NCI-H2227 (cell line): ENCODE measurements at regions not wholly inside any gene's neighbourhood (a gene's known extent, or its start where the extent isn't known, plus 50 kb on each side); places are given as distances from the start of the nearest gene placed in this dataset.

Experiments used
- DNase-seq: peaks from one replicate; lab custom pipeline; 2025; ENCODE audit not compliant: unreplicated experiment; lab: John Stamatoyannopoulos, UW

DNA sequence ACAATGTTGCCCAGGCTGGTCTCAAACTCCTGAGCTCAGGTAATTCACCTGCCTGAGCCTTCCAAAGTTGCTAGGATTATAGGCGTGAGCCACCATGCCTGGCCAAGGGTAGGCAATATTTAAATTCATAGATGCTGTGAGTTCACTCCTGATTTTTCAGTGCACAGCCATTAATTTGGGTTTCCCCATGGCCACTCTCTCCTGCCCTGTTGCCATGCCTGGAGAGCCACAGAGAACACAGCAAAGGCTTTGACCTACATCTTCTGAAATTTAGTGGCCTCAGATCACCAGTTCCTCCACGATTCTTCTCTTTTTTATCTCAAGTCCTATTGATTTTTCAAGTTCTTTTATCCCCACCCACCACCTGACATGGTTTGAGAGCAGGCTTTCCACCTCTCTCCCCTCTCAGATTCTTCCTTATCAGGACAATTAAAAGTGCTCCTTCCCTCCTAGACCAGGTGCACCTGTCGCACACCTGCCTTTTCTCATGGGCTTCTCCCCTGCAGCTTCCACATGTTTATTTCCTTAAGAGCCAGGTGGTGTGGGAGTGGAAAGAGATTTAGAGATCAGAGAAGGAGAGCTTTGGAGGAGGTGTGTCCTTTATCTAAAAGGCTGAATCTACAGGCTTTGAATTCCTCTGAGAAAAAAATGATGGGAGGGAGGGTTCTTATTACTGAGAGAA, 123.8 kb downstream of the ADRA2A start:
- DNase-seq, result no peak

- no peak for DNase-seq
Measured at GRCh38 chr10:111203615-111204014, 126.8 kb downstream of the ADRA2A start.

- DNase-seq, result no peak
Measured at GRCh38 chr10:111204838-111205237, 128.0 kb downstream of the ADRA2A start.

GRCh38 chr10:111206521-111206920, 129.7 kb downstream of the ADRA2A start:
- no peak for DNase-seq

DNA sequence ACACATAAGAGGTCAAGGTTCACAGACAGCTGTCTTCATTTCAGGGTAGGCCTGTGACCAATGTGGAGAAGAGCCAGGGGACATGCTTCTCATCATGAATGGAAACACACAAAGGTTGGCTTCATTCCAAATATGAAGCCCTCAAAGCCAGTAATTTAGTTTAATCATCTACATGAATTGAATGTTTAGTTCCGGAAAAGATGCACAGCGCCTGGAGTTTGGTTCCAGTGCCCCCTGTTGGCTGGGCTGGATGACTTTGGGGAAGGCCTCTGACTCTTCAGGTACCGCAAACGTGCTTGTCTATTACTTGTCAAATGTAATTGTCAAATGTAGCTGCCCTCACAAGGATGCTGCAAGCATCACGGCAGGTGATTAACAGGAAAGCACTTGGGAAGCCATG, 130.7 kb downstream of the ADRA2A start:
- DNase-seq, result no peak

DNA sequence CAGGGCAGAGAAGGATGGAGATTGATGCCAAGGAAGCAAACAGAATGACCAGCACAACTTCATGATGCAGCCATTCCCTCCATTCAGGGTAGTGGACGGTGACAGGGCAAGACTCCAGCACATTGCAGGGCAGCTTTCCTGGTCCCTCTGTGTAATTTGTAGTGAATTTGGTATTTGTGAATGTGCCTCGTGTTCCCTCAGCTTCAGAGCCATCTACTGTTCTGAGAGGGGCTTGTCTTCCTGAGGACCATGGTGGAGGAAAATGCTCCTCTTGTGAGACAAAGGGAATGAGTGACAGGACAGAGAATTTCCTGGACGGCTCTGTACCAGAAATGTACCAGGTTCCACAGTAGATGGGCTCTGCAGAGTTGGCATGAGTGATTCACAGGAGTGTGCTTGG, 132.1 kb downstream of the ADRA2A start:
- DNase-seq, result no peak

GRCh38 chr10:111209692-111210091, 132.9 kb downstream of the ADRA2A start:
- DNase-seq, result no peak

GRCh38 chr10:111211241-111211640, 134.4 kb downstream of the ADRA2A start:
- DNase-seq, result no peak

- DNase-seq, result no peak
Measured at GRCh38 chr10:111211706-111212105, 134.9 kb downstream of the ADRA2A start.

DNA sequence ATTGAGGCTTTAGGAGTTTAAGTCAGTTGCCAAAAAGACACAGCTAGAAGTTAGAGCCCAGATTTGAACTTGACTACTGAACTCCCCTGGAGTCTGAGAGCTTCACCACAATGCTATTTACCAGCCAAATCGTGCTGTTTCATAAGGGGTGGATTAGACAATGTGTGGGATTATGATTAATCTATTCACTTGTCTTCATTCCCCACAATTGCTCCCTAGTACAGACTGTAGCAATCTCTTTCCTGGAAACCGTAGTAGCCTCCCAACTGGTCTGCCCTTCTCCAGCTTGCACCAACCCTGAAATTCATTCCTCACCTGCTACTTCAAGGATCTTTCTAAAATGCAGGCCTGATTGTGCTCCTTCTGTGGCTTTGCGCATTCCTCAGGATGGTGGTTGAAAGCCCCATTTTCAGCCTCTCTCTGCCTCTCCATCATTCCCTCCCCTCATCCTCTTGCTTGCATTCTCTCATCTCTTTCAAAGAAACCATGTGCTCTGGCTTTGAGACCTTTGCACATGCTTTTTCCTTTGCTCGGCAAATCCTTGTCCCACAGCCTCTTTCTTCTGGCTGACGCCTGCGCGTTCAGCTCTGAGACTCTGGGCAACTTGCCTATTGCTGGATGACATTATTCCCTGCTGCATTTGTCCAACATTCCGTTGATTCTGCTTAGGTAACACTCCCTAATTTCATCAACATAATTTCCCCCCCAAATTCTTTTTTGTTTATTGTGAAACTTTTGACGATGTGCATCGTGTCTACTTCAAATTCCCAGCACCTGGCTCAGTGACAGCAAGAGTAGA, 145.1 kb downstream of the ADRA2A start:
- DNase-seq, result no peak

- no peak for DNase-seq
Measured at GRCh38 chr10:111222961-111223360, 146.1 kb downstream of the ADRA2A start.

GRCh38 chr10:111231779-111232178, 154.9 kb downstream of the ADRA2A start:
- no peak for DNase-seq

- DNase-seq, result no peak
Measured at GRCh38 chr10:111233439-111233838, 156.6 kb downstream of the ADRA2A start.

- no peak for DNase-seq
Measured at GRCh38 chr10:111234234-111234913, 157.5 kb downstream of the ADRA2A start.

GRCh38 chr10:111234914-111235302, 158.1 kb downstream of the ADRA2A start:
- DNase-seq, result no peak

DNA sequence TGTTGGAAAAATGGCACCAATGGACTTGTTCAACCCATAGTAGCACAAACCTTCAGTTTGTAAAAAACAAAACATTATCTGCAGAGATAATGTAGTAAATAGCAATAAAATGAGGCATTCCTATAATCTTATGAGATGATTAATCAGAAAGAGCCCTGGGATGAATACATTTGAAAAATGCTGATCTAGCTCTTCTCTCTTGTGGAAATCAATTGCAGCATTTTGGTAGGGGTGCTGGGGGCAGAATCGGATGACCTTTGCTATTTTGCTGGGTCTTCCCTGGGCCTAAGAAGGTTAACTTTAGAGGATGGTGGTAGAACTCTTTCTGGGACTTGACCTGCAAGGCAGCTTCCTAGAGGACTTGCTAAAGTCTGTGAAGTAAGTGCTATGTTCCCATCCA, 163.5 kb downstream of the ADRA2A start:
- no peak for DNase-seq

DNA sequence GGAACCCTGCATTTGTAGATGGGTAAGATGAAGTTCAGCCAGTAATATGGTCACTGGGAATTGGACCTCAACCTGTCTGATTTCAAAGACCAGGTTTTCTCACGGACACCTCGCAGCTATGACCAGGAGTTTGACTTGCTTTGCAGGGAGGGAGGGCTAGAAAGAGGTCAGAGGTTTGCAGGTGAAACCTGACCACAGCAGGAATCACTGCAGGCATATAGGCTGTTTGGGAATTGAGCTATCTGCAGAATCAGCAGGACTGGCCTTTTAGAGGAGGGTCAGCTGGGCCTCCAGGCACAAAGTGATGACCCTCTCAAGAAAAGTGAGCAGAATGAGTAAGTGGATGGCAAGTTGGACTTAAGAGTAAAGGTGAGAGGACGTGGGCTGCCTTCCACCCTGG, 166.3 kb downstream of the ADRA2A start:
- DNase-seq, result no peak

- no peak for DNase-seq
Measured at GRCh38 chr10:111246136-111246535, 169.3 kb downstream of the ADRA2A start.

DNA sequence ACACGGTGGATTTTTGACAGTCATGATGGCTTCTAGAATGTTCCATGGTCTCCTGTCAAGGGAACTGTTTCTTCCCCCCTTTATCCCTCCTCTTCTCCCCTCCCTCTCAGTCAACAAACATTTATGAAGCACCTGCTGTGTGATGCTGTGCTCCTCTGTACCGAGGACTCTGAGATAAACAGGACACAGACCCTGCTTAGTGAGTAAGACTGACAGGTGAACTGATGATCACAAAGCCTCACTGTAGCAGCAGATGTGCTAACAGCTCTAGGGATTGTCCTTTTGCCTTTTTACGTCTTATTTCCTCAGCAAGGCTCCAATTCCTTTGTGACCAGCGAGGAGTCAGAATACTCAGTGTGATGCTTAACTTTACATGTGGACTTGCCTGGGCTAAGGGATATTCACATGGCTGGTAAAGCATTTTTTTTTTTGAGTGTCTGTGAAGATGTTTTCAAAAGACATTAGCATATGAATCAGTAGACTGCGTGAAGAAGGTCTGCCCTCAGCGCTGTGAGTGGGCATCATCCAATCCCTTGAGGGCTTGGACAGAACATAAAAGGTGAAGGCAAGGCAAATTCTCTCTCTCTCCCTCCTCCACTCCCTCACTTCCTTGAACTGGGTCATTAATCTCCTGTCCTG, 170.1 kb downstream of the ADRA2A start:
- no peak for DNase-seq

DNA sequence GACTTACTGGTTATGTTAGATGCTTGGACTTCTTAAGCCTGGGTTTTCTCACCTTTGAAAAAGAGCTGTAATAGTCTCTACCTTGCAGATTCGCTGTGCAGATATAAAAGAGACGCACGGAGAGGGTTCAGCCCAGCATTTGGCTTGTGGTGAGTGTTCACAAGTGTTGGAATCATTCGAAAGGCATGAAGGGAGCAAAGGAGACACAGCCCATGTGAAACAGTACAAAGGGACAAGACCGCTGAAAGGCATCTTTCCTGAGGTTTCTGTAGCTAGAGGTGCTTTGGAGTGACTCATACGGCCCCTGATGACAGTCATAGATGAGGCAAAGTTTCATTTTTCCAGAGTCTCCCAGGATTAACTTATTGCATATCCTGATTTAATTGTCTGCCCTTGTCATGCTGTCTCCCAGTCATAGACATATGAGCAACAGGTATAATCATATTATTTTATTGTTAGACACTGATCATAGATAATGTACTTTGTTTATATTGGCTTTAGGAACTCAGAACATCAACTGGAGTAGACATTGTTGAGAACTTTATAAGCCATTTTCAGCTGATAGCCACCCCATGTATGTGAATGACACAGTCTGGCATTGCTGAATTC, 171.1 kb downstream of the ADRA2A start:
- no peak for DNase-seq

DNA sequence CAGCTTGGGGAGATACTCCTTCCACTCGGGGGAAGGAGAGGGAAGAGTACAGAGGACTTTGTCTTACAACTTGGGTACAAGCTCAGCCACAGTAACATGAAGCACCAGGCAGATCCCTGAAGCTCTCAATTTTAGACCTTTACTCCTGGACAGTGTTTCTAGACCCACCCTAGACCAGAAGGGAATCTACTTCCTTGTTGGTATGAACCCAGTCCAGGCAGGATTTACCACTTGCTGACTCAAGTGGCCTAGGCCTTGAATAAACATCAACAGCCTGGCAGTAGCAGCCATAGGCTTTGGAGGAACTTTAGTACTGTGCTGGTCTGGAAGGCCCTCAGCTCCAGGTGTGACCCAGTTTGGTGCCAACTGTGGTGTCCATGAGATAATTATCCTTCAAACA, 173.1 kb downstream of the ADRA2A start:
- no peak for DNase-seq
